CD14-positive monocyte (primary cell): ENCODE measurements at regions not wholly inside any gene's neighbourhood (a gene's known extent, or its start where the extent isn't known, plus 50 kb on each side); places are given as distances from the start of the nearest gene placed in this dataset.

Source experiments
- DNase-seq, 3 donors: peaks; one replicate each; pipeline ENCODE4 v3.0.0-alpha.2; 2011 to 2022
- H2AFZ ChIP-seq: 2 replicates; pipeline ENCODE4 v1.6.0; 2012; ENCODE audit warnings: mild to moderate bottlenecking, low read depth, low read length, inconsistent platforms; ENCODE audit not compliant: insufficient read depth, poor library complexity, severe bottlenecking
- H3K27ac ChIP-seq, 2 donors: 1 replicate in 1 of 2; 2 replicates in 1 of 2; pipeline ENCODE4 v1.5.1; 2012 to 2013; ENCODE audit warnings: low read length in 2 of 2, control low read depth in 1 of 2, inconsistent platforms in 1 of 2, low read depth in 1 of 2, mild to moderate bottlenecking in 1 of 2
- H3K27me3 ChIP-seq, 2 donors: one replicate each; pipeline versions ENCODE4 v1.6.0 to v1.6.1; 2011 to 2013; ENCODE audit warnings: low read length in 2 of 2; ENCODE audit not compliant: control insufficient read depth in 2 of 2, insufficient read depth in 2 of 2
- H3K36me3 ChIP-seq, 2 donors: replicated peaks in 1 of 2; 1 replicate in 1 of 2; 2 replicates in 1 of 2; pipeline versions ENCODE4 v1.5.1 to v1.6.1; 2012 to 2013; ENCODE audit warnings: low read length in 2 of 2, control low read depth in 1 of 2, inconsistent platforms in 1 of 2, mild to moderate bottlenecking in 1 of 2; ENCODE audit not compliant: insufficient read depth in 2 of 2, control insufficient read depth in 1 of 2
- H3K4me1 ChIP-seq, 2 donors: 1 replicate in 1 of 2; 2 replicates in 1 of 2; pipeline versions ENCODE4 v1.5.1 to v1.6.1; 2012 to 2013; ENCODE audit warnings: low read length in 2 of 2, control low read depth in 1 of 2, inconsistent platforms in 1 of 2, mild to moderate bottlenecking in 1 of 2, moderate library complexity in 1 of 2; ENCODE audit not compliant: insufficient read depth in 2 of 2, control insufficient read depth in 1 of 2
- H3K4me2 ChIP-seq: replicated peaks from 2 replicates; pipeline ENCODE3; 2012; ENCODE audit warnings: low read length, moderate library complexity, mild to moderate bottlenecking; ENCODE audit not compliant: poor library complexity, severe bottlenecking; ENCODE audit errors: extremely low read depth
- H3K4me3 ChIP-seq, 3 experiments: fragments of 200-600 bp in 1 of 3; sonication (generic) in 1 of 3; replicated peaks in 1 of 3; 1 replicate in 2 of 3; 2 replicates in 1 of 3; pipeline ENCODE4 v1.5.1; 2011 to 2013; ENCODE audit warnings: low read length in 3 of 3, mild to moderate bottlenecking in 3 of 3, control low read depth in 2 of 3, low read depth in 2 of 3, inconsistent platforms in 1 of 3, moderate library complexity in 1 of 3
- H3K79me2 ChIP-seq: 2 replicates; pipeline ENCODE4 v1.6.0; 2012; ENCODE audit warnings: mild to moderate bottlenecking, control low read depth, inconsistent platforms, low read length, moderate library complexity; ENCODE audit not compliant: insufficient read depth
- H3K9ac ChIP-seq: 2 replicates; pipeline ENCODE4 v1.6.0; 2017; ENCODE audit warnings: low read length, mild to moderate bottlenecking; ENCODE audit not compliant: insufficient read depth, poor library complexity, severe bottlenecking
- H3K9me3 ChIP-seq, 2 donors: replicated peaks in 1 of 2; 1 replicate in 1 of 2; 2 replicates in 1 of 2; pipeline versions ENCODE4 v1.5.1 to v1.6.1; 2012 to 2013; ENCODE audit warnings: low read length in 2 of 2, control low read depth in 1 of 2; ENCODE audit not compliant: control insufficient read depth in 1 of 2, insufficient read depth in 1 of 2
- H4K20me1 ChIP-seq: 2 replicates; pipeline ENCODE4 v1.6.0; 2012; ENCODE audit warnings: mild to moderate bottlenecking, low read length, control low read depth, moderate library complexity; ENCODE audit not compliant: insufficient read depth
- H3K27ac Mint-ChIP-seq, 7 donors: one replicate each; pipeline ENCODE4 v1.8.0; 2020; ENCODE audit warnings: mild to moderate bottlenecking in 7 of 7, mixed read lengths in 7 of 7, moderate library complexity in 6 of 7, inconsistent platforms in 2 of 7
- H3K27me3 Mint-ChIP-seq, 3 donors: one replicate each; pipeline ENCODE4 v1.8.0; 2021 to 2022; ENCODE audit warnings: low read depth in 3 of 3, mild to moderate bottlenecking in 3 of 3, mixed read lengths in 3 of 3, moderate library complexity in 3 of 3, inconsistent platforms in 1 of 3
- H3K36me3 Mint-ChIP-seq, 2 donors: one replicate each; pipeline ENCODE4 v1.8.0; 2020; ENCODE audit warnings: mixed read lengths in 2 of 2, inconsistent platforms in 1 of 2, mild to moderate bottlenecking in 1 of 2
- H3K4me1 Mint-ChIP-seq: one replicate; pipeline ENCODE4 v1.8.0; 2020; ENCODE audit warnings: mild to moderate bottlenecking, mixed read lengths
- H3K4me3 Mint-ChIP-seq, 2 donors: one replicate each; pipeline ENCODE4 v1.8.0; 2020; ENCODE audit warnings: mild to moderate bottlenecking in 2 of 2, mixed read lengths in 2 of 2, moderate library complexity in 1 of 2
- H3K9me3 Mint-ChIP-seq, 7 donors: one replicate each; pipeline ENCODE4 v1.8.0; 2020 to 2022; ENCODE audit warnings: mixed read lengths in 7 of 7, mild to moderate bottlenecking in 6 of 7, moderate library complexity in 6 of 7, inconsistent platforms in 2 of 7
- CTCF ChIP-seq: fragments of 200-600 bp; IDR thresholded peaks from one replicate; pipeline ENCODE4 v1.8.0; 2022; ENCODE audit warnings: antibody characterized with exemption, mild to moderate bottlenecking
- WGBS: methylation state at CpG from one replicate; pipeline ENCODE4 v1.1.5; 2013; ENCODE audit warnings: missing lambda C conversion rate; ENCODE audit not compliant: insufficient coverage; 5-methylcytosine and 5-hydroxymethylcytosine counted together
- intact Hi-C, 2 donors: fragments of 100-400 bp; cut with micrococcal nuclease; formaldehyde crosslinking; loops; one replicate each; pipeline versions ENCODE4 v1.15.0 to v1.15.1; 2023

GRCh38 chr12:111295176-111295575 is 73.7 kb downstream of the PHETA1 start:
- peaks cover 0 to 7% (median 5%) of the 10 kb centered on the region in 7 donors for H3K9me3 Mint-ChIP-seq
- intact Hi-C loops: loop anchor here (5.0 kb wide), 2 partner anchors 273 to 358 kb away; no protein-coding TSS in a partner anchor

GRCh38 chr12:111293266-111294009 is 75.5 kb downstream of the PHETA1 start:
- H3K36me3 Mint-ChIP-seq: no peaks in the 10 kb centered on the region
- Histone ChIP-seq H3K27ac (no peak overlapping the region), H3K36me3 (no peaks in the 10 kb centered on the region), H2AFZ (no peak overlapping the region), H3K4me1 (no peaks in the 10 kb centered on the region), H3K27me3 (no peaks in the 10 kb centered on the region), H3K9ac (no peak overlapping the region), H3K4me2 (no peak overlapping the region), H3K9me3 (no peaks in the 10 kb centered on the region), H3K4me3 (no peak overlapping the region), H3K79me2 (no peaks in the 10 kb centered on the region), H4K20me1 (no peaks in the 10 kb centered on the region)
- 95% methylated on average over 15 of the region's 20 CpGs for WGBS
- H3K4me3 Mint-ChIP-seq: no peak overlapping the region
- peak overlapping the region in 1 of 7 donors; percentile 70 for H3K27ac Mint-ChIP-seq
- intact Hi-C loops: no loop called here
- TF ChIP-seq CTCF: no peak
- H3K9me3 Mint-ChIP-seq: peaks cover 0 to 7% (median 5%) of the 10 kb centered on the region in 7 donors
- no peaks in the 10 kb centered on the region for H3K4me1 Mint-ChIP-seq
- peaks cover 0 to 5% (median 2%) of the 10 kb centered on the region in 3 donors for H3K27me3 Mint-ChIP-seq
- DNase-seq: no peak

More at GRCh38 chr12:111295176-111295575, 73.7 kb downstream of the PHETA1 start:
- Histone ChIP-seq H3K9me3 (no peaks in the 10 kb centered on the region), H3K4me1 (no peaks in the 10 kb centered on the region), H3K36me3 (no peaks in the 10 kb centered on the region), H3K4me2 (no peak overlapping the region), H3K79me2 (no peaks in the 10 kb centered on the region), H3K9ac (no peak overlapping the region), H3K27me3 (no peaks in the 10 kb centered on the region), H3K4me3 (no peak overlapping the region), H4K20me1 (no peaks in the 10 kb centered on the region), H3K27ac (no peak overlapping the region), H2AFZ (no peak overlapping the region)
- Mint-ChIP-seq H3K27ac (no peak overlapping the region), H3K4me1 (no peaks in the 10 kb centered on the region), H3K36me3 (no peaks in the 10 kb centered on the region), H3K27me3 (peaks cover 0 to 5% (median 1%) of the 10 kb centered on the region in 3 donors), H3K4me3 (no peak overlapping the region)
- no peak for TF ChIP-seq CTCF
- 100% methylated on average over 8 of the region's 10 CpGs for WGBS
- no peak for DNase-seq
